ENCODE measurements at regions not wholly inside any gene's neighbourhood (a gene's known extent, or its start where the extent isn't known, plus 50 kb on each side); places are given as distances from the start of the nearest gene placed in this dataset.

GRCh38 chr15:95837341-95838004 lies 493.0 kb upstream of the NR2F2 start:
- no peak for ATAC-seq
- TF ChIP-seq TOX (CRISPR knock-in tag; IDR thresholded peaks at IDR 0.05; ENCODE audit: borderline replicate concordance), result no peak
- TF ChIP-seq BACH2 (CRISPR knock-in tag; IDR thresholded peaks at IDR 0.05; ENCODE audit: borderline replicate concordance), result no peak
- TF ChIP-seq CSRNP3 (CRISPR knock-in tag; IDR thresholded peaks at IDR 0.05), result no peak
- TF ChIP-seq, protein P1, sequence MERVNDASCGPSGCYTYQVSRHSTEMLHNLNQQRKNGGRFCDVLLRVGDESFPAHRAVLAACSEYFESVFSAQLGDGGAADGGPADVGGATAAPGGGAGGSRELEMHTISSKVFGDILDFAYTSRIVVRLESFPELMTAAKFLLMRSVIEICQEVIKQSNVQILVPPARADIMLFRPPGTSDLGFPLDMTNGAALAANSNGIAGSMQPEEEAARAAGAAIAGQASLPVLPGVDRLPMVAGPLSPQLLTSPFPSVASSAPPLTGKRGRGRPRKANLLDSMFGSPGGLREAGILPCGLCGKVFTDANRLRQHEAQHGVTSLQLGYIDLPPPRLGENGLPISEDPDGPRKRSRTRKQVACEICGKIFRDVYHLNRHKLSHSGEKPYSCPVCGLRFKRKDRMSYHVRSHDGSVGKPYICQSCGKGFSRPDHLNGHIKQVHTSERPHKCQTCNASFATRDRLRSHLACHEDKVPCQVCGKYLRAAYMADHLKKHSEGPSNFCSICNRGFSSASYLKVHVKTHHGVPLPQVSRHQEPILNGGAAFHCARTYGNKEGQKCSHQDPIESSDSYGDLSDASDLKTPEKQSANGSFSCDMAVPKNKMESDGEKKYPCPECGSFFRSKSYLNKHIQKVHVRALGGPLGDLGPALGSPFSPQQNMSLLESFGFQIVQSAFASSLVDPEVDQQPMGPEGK (CRISPR knock-in tag; IDR thresholded peaks at IDR 0.05; ENCODE audit: borderline replicate concordance), result no peak
- TF ChIP-seq ZNF70 (CRISPR knock-in tag; IDR thresholded peaks at IDR 0.05), result no peak
- TF ChIP-seq ZC3H10 (CRISPR knock-in tag; IDR thresholded peaks at IDR 0.05), result no peak
- no peak for TF ChIP-seq ZNF8 (CRISPR knock-in tag; IDR thresholded peaks at IDR 0.05)
- TF ChIP-seq ZFP3 (CRISPR knock-in tag; IDR thresholded peaks at IDR 0.05), result no peak
- TF ChIP-seq ARNTL (CRISPR knock-in tag; IDR thresholded peaks at IDR 0.05; ENCODE audit: borderline replicate concordance, low read depth), result no peak
- TF ChIP-seq, protein P2, sequence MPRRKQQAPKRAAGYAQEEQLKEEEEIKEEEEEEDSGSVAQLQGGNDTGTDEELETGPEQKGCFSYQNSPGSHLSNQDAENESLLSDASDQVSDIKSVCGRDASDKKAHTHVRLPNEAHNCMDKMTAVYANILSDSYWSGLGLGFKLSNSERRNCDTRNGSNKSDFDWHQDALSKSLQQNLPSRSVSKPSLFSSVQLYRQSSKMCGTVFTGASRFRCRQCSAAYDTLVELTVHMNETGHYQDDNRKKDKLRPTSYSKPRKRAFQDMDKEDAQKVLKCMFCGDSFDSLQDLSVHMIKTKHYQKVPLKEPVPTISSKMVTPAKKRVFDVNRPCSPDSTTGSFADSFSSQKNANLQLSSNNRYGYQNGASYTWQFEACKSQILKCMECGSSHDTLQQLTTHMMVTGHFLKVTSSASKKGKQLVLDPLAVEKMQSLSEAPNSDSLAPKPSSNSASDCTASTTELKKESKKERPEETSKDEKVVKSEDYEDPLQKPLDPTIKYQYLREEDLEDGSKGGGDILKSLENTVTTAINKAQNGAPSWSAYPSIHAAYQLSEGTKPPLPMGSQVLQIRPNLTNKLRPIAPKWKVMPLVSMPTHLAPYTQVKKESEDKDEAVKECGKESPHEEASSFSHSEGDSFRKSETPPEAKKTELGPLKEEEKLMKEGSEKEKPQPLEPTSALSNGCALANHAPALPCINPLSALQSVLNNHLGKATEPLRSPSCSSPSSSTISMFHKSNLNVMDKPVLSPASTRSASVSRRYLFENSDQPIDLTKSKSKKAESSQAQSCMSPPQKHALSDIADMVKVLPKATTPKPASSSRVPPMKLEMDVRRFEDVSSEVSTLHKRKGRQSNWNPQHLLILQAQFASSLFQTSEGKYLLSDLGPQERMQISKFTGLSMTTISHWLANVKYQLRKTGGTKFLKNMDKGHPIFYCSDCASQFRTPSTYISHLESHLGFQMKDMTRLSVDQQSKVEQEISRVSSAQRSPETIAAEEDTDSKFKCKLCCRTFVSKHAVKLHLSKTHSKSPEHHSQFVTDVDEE (CRISPR knock-in tag; IDR thresholded peaks at IDR 0.05), result no peak
- TF ChIP-seq POU6F1 (CRISPR knock-in tag; IDR thresholded peaks at IDR 0.05; ENCODE audit: borderline replicate concordance, low read depth), result no peak
- TF ChIP-seq RARB (CRISPR knock-in tag; IDR thresholded peaks at IDR 0.05), result no peak
- TF ChIP-seq OSR1 (CRISPR knock-in tag; IDR thresholded peaks at IDR 0.05), result no peak
- no peak for TF ChIP-seq ZNF565 (CRISPR knock-in tag; conservative IDR thresholded peaks at IDR 0.05; ENCODE audit: low read depth)
- TF ChIP-seq TCF4 (CRISPR knock-in tag; IDR thresholded peaks at IDR 0.05; ENCODE audit: borderline replicate concordance), result no peak
- TF ChIP-seq ESRRG (CRISPR knock-in tag; IDR thresholded peaks at IDR 0.05), result no peak
- TF ChIP-seq ZFP30 (CRISPR knock-in tag; IDR thresholded peaks at IDR 0.05), result no peak
- TF ChIP-seq, protein P3, sequence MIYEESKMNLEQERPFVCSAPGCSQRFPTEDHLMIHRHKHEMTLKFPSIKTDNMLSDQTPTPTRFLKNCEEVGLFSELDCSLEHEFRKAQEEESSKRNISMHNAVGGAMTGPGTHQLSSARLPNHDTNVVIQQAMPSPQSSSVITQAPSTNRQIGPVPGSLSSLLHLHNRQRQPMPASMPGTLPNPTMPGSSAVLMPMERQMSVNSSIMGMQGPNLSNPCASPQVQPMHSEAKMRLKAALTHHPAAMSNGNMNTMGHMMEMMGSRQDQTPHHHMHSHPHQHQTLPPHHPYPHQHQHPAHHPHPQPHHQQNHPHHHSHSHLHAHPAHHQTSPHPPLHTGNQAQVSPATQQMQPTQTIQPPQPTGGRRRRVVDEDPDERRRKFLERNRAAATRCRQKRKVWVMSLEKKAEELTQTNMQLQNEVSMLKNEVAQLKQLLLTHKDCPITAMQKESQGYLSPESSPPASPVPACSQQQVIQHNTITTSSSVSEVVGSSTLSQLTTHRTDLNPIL (CRISPR knock-in tag; IDR thresholded peaks at IDR 0.05; ENCODE audit: low read depth), result no peak
- no peak for TF ChIP-seq PPARA (CRISPR knock-in tag; IDR thresholded peaks at IDR 0.05; ENCODE audit: borderline replicate concordance)

GRCh38 chr15:95839367-95839782 lies 491.1 kb upstream of the NR2F2 start:
- no peak for TF ChIP-seq ZC3H10 (CRISPR knock-in tag; IDR thresholded peaks at IDR 0.05)
- TF ChIP-seq, protein P1 (CRISPR knock-in tag; IDR thresholded peaks at IDR 0.05; ENCODE audit: borderline replicate concordance), result no peak
- no peak for TF ChIP-seq PPARA (CRISPR knock-in tag; IDR thresholded peaks at IDR 0.05; ENCODE audit: borderline replicate concordance)
- no peak for TF ChIP-seq TOX (CRISPR knock-in tag; IDR thresholded peaks at IDR 0.05; ENCODE audit: borderline replicate concordance)
- TF ChIP-seq ZNF565 (CRISPR knock-in tag; conservative IDR thresholded peaks at IDR 0.05; ENCODE audit: low read depth), result no peak
- TF ChIP-seq RARB (CRISPR knock-in tag; IDR thresholded peaks at IDR 0.05), result no peak
- no peak for TF ChIP-seq ARNTL (CRISPR knock-in tag; IDR thresholded peaks at IDR 0.05; ENCODE audit: borderline replicate concordance, low read depth)
- no peak for TF ChIP-seq CSDC2 (CRISPR knock-in tag; IDR thresholded peaks at IDR 0.05)
- no peak for TF ChIP-seq ESRRG (CRISPR knock-in tag; IDR thresholded peaks at IDR 0.05)
- TF ChIP-seq OSR1 (CRISPR knock-in tag; IDR thresholded peaks at IDR 0.05), result no peak
- TF ChIP-seq ZFP3 (CRISPR knock-in tag; IDR thresholded peaks at IDR 0.05), result no peak
- TF ChIP-seq ZFP30 (CRISPR knock-in tag; IDR thresholded peaks at IDR 0.05), result no peak
- no peak for ATAC-seq

Data from SK-N-SH treated with all-trans-retinoic acid at 6 μM for 48 hours (cell line).